Nephron progenitor cell (in vitro differentiated cells): ENCODE measurements at regions not wholly inside any gene's neighbourhood (a gene's known extent, or its start where the extent isn't known, plus 50 kb on each side); places are given as distances from the start of the nearest gene placed in this dataset.

Experiments used
- DNase-seq: peaks from one replicate; pipeline ENCODE4 v3.0.0; 2021
- H3K27ac Mint-ChIP-seq: 2 replicates; pipeline ENCODE4 v1.8.0; 2021; ENCODE audit warnings: mild to moderate bottlenecking, moderate library complexity, mixed read lengths
- H3K27me3 Mint-ChIP-seq: 2 replicates; pipeline ENCODE4 v1.8.0; 2021; ENCODE audit warnings: mild to moderate bottlenecking, low read depth, mixed read lengths; ENCODE audit not compliant: poor library complexity
- H3K36me3 Mint-ChIP-seq: 2 replicates; pipeline ENCODE4 v1.8.0; 2021; ENCODE audit warnings: low read depth, mixed read lengths
- H3K4me1 Mint-ChIP-seq: 2 replicates; pipeline ENCODE4 v1.8.0; 2021; ENCODE audit warnings: mixed read lengths
- H3K4me3 Mint-ChIP-seq: 2 replicates; pipeline ENCODE4 v1.8.0; 2021; ENCODE audit warnings: mild to moderate bottlenecking, moderate library complexity, mixed read lengths
- H3K9me3 Mint-ChIP-seq: 2 replicates; pipeline ENCODE4 v1.8.0; 2021; ENCODE audit warnings: mild to moderate bottlenecking, moderate library complexity, mixed read lengths
- TF ChIP-seq, protein P1 (sequence below): fragments of 200-600 bp; sonication (generic); IDR thresholded peaks from 2 replicates; pipeline ENCODE4 v1.5.0; 2021; ENCODE audit warnings: antibody characterized with exemption

DNA sequence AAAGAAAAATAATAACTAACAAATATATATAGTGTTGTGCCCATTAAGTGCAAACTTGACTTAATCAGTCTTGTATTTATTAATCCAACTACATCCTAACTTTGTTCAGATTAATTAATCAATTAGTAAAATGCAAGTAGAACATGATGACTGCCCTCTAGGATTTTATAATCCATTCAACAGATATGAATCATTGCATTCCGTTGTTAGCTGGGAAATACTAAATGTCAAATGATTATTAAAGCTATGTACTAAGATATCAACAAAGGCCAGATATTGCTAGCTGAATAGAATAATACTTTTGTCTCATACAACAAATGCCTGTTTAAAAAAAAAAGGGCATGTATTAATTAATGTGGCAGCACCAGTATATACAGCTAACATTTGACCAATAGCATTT is 1366.3 kb downstream of the STIM2 start:
- no peaks in the 10 kb centered on the region for H3K27me3 Mint-ChIP-seq
- DNase-seq, result no peak
- H3K4me1 Mint-ChIP-seq, result peaks cover 31% of the 10 kb centered on the region
- no peaks in the 10 kb centered on the region for H3K36me3 Mint-ChIP-seq
- H3K4me3 Mint-ChIP-seq, result no peak overlapping the region
- H3K9me3 Mint-ChIP-seq, result no peaks in the 10 kb centered on the region
- TF ChIP-seq, protein P1, sequence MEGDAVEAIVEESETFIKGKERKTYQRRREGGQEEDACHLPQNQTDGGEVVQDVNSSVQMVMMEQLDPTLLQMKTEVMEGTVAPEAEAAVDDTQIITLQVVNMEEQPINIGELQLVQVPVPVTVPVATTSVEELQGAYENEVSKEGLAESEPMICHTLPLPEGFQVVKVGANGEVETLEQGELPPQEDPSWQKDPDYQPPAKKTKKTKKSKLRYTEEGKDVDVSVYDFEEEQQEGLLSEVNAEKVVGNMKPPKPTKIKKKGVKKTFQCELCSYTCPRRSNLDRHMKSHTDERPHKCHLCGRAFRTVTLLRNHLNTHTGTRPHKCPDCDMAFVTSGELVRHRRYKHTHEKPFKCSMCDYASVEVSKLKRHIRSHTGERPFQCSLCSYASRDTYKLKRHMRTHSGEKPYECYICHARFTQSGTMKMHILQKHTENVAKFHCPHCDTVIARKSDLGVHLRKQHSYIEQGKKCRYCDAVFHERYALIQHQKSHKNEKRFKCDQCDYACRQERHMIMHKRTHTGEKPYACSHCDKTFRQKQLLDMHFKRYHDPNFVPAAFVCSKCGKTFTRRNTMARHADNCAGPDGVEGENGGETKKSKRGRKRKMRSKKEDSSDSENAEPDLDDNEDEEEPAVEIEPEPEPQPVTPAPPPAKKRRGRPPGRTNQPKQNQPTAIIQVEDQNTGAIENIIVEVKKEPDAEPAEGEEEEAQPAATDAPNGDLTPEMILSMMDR, result no peak
- H3K27ac Mint-ChIP-seq, result no peak overlapping the region

DNA sequence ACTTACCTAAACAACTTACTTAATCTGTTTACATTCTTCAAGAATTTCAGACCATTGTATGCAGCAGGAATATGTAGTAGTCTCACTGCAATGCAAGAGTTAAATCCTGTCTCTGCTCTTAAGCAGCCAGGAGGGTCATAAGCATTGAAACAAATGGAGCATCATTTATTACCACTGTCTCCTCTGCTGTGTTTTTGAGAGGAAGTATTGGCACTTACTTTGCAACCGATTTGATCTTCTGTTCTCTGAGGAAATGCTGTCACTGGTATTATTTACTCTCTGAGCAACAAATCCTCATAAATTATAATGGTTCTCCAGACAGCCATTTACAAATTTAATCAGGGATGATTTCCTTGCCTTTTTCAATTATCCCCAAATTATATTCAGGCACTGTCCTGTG is 1367.1 kb downstream of the STIM2 start:
- TF ChIP-seq, protein P1, result no peak
- Mint-ChIP-seq H3K9me3 (no peaks in the 10 kb centered on the region), H3K36me3 (no peaks in the 10 kb centered on the region), H3K27me3 (no peaks in the 10 kb centered on the region), H3K4me3 (no peak overlapping the region), H3K4me1 (peaks cover 31% of the 10 kb centered on the region), H3K27ac (no peak overlapping the region)
- DNase-seq, result no peak

DNA sequence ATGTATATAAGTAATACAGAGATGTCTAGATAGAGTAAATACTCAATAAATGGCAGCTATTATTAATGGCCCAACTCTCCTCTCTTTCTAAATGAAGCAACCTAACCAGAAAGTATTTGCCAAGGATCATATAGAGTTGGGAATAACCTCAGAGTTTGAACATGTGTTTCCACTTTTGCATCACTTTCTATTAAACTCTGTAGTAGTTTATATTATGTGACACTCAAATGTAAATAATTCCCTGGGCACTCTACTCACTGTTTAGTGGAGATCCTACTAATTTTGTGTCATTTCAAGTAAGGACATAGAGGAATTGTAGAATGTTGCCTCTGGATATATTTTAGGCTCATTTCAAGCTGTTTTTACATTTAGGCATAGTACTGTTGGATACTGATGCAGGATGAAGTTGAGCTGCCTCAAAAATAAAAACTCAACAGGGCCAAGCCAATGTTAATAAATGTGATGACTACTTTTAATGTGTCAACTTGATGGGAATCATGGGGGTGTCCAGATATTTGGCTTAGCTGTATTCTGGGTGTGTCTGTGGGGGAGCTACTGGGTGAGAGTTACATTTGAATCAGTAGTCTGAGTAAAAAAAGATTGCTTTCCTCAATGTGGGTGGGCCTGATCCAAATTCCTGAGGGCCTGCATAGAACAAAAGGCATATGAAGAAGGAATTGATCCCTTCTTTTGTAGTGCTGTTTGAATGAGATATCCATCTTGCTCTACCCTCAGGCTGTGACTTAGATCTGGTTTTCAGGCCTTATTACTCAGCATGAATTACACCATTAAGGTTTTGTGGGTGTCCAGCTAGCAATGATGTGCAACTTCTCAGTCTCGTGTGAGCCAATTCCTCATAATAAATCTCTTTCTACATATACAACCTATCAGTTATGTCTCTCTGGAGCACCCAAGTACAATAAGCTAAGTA is 1368.2 kb downstream of the STIM2 start:
- Mint-ChIP-seq H3K9me3 (no peaks in the 10 kb centered on the region), H3K27me3 (no peaks in the 10 kb centered on the region), H3K4me3 (no peak overlapping the region), H3K27ac (no peak overlapping the region), H3K4me1 (peaks cover 31% of the 10 kb centered on the region), H3K36me3 (no peaks in the 10 kb centered on the region)
- TF ChIP-seq, protein P1, result no peak
- no peak for DNase-seq

DNA sequence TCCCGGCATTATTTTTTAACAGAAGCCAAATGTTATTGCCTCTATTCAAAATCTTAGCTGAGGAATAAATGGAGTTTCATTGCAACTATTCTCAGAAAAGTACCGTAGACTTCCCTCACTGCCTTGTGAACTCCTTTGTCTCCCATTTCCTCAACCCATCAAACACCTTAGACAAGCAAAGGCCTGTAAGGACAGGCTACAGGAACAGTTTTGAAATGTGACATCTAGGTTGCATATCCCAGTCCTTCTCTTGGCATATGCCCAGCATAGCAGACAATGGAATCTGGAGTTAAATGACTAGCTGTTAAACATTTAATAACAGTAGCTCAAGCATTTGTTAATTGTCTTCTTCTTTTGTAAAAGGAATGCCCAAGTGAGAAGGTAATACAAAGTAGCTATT is 1371.7 kb downstream of the STIM2 start:
- H3K9me3 Mint-ChIP-seq, result no peaks in the 10 kb centered on the region
- peaks cover 16% of the 10 kb centered on the region for H3K4me1 Mint-ChIP-seq
- no peak overlapping the region for H3K4me3 Mint-ChIP-seq
- DNase-seq, result no peak
- no peaks in the 10 kb centered on the region for H3K36me3 Mint-ChIP-seq
- TF ChIP-seq, protein P1, result no peak
- H3K27ac Mint-ChIP-seq, result no peak overlapping the region
- H3K27me3 Mint-ChIP-seq, result no peaks in the 10 kb centered on the region

DNA sequence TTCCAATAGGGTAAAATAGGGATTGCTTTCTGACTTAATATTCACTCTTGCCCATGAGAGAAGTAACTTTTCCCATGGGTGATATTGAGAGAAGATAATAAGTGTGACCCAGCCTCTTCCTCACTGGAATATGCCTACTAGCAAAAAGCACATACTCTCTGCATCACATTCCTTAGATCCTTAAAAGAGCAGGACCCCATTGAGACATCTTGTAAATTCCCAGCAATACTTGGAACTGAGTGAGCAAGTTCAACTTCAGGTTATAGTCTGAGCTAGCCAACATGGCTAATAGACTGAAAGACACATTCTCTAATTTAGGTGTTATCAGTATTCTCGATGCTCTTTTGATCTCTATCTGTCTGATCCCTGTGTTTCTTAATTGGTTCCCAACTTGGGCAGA is 1372.3 kb downstream of the STIM2 start:
- TF ChIP-seq, protein P1, result no peak
- no peak for DNase-seq
- Mint-ChIP-seq H3K9me3 (no peaks in the 10 kb centered on the region), H3K36me3 (no peaks in the 10 kb centered on the region), H3K27me3 (no peaks in the 10 kb centered on the region), H3K4me3 (no peak overlapping the region), H3K4me1 (peaks cover 11% of the 10 kb centered on the region), H3K27ac (no peak overlapping the region)

DNA sequence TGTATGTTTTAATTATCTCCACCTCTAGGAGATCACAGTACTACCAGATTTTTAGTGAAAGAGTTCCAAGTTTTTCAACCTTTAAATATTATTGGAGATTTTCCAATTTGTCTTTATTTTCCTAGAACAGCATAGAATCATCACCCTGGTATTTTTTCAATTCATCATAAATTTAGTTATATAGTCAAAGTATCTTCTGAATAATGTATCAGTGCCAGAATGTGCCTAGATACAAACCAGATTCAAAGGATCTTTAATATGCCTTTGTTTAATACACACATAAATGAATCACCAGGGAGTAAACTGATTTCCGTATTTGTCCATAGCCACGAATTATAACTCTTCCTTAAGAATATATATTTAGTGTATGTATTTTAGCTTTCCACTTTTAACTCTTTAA is 1373.1 kb downstream of the STIM2 start:
- Mint-ChIP-seq H3K9me3 (no peaks in the 10 kb centered on the region), H3K27ac (no peak overlapping the region), H3K4me1 (peaks cover 8% of the 10 kb centered on the region), H3K27me3 (no peaks in the 10 kb centered on the region), H3K4me3 (no peak overlapping the region), H3K36me3 (no peaks in the 10 kb centered on the region)
- DNase-seq, result no peak
- TF ChIP-seq, protein P1, result no peak
